Ascending aorta (tissue), 2 donors: ENCODE measurements at regions not wholly inside any gene's neighbourhood (a gene's known extent, or its start where the extent isn't known, plus 50 kb on each side); places are given as distances from the start of the nearest gene placed in this dataset.

Experiments
- DNase-seq, 2 donors: peaks; one replicate each; pipeline ENCODE4 v3.0.0-alpha.2; 2019; ENCODE audit warnings: low spot score in 2 of 2
- H3K27ac ChIP-seq, 2 donors: fragments of 200-600 bp; sonication (generic); one replicate each; pipeline ENCODE4 v1.5.1; 2016 to 2017; ENCODE audit warnings: mild to moderate bottlenecking in 1 of 2
- H3K27me3 ChIP-seq: fragments of 200-600 bp; sonication (generic); one replicate; pipeline ENCODE4 v1.5.1; 2017
- H3K36me3 ChIP-seq, 2 donors: fragments of 200-600 bp; sonication (generic); one replicate each; pipeline ENCODE4 v1.5.1; 2016
- H3K4me1 ChIP-seq, 2 donors: fragments of 200-600 bp; sonication (generic); one replicate each; pipeline ENCODE4 v1.5.1; 2016 to 2017; ENCODE audit warnings: mild to moderate bottlenecking in 1 of 2
- H3K4me3 ChIP-seq, 2 donors: fragments of 200-600 bp; sonication (generic); one replicate each; pipeline ENCODE4 v1.5.1; 2016 to 2017; ENCODE audit warnings: mild to moderate bottlenecking in 1 of 2
- H3K9me3 ChIP-seq, 2 donors: fragments of 200-600 bp; sonication (generic); one replicate each; pipeline ENCODE4 v1.5.1; 2016
- intact Hi-C: fragments of 100-400 bp; cut with DNase I; formaldehyde crosslinking; loops from one replicate; pipeline ENCODE4 v1.15.1; 2023
- TF ChIP-seq, protein P1 (sequence below), 3 experiments: fragments of 200-600 bp in 2 of 3; fragments of 450-650 bp in 1 of 3; sonication (generic) in 2 of 3; IDR thresholded peaks; one replicate each; pipeline ENCODE4 v1.5.1; 2016 to 2019; ENCODE audit warnings: antibody characterized with exemption in 3 of 3, mild to moderate bottlenecking in 1 of 3, moderate library complexity in 1 of 3

DNA sequence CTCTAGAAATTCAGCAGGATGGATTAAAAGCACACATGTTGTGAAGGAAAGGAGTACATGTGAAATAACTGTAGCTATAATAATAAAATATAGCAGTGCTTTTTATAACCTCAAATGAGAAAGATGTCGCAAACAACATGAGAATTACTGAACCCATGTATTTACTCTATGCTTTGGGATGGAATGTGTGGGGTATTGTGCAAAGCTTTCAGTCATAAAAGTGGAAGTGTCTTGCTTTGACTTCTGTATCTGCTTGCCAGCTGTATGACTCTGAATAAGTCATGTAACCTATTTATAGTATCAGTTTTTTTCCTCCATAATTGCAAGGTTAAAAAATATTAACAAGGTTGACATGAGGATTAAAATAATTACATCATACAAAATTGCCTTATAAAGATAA is 519.3 kb upstream of the CADM2 start:
- TF ChIP-seq, protein P1, sequence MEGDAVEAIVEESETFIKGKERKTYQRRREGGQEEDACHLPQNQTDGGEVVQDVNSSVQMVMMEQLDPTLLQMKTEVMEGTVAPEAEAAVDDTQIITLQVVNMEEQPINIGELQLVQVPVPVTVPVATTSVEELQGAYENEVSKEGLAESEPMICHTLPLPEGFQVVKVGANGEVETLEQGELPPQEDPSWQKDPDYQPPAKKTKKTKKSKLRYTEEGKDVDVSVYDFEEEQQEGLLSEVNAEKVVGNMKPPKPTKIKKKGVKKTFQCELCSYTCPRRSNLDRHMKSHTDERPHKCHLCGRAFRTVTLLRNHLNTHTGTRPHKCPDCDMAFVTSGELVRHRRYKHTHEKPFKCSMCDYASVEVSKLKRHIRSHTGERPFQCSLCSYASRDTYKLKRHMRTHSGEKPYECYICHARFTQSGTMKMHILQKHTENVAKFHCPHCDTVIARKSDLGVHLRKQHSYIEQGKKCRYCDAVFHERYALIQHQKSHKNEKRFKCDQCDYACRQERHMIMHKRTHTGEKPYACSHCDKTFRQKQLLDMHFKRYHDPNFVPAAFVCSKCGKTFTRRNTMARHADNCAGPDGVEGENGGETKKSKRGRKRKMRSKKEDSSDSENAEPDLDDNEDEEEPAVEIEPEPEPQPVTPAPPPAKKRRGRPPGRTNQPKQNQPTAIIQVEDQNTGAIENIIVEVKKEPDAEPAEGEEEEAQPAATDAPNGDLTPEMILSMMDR (IDR thresholded peaks at IDR 0.05) = no peak
- no peaks in the 10 kb centered on the region for H3K9me3 ChIP-seq
- no peaks in the 10 kb centered on the region for H3K36me3 ChIP-seq
- H3K27ac ChIP-seq = no peak overlapping the region
- H3K4me1 ChIP-seq = no peaks in the 10 kb centered on the region
- intact Hi-C loops = no loop called here
- no peak overlapping the region for H3K4me3 ChIP-seq
- H3K27me3 ChIP-seq = no peaks in the 10 kb centered on the region
- no peak for DNase-seq

DNA sequence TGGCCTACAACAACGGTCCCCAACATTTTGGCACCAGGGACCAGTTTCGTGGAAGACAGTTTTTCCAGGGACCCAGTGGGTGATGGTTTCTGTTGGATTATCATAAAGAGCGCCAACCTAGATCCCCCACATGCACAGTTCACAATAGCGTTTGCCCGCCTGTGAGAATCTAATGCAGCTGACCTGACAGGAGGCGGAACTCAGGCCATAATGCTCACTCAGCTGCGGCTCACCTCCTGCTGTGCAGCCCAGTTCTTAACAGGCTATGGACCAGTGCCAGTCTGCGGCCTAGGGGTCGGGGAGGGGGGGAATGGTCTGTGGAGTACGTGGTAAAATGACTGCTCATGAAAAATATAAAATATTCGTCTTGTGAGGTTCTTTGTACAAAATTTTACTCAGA is 518.5 kb upstream of the CADM2 start:
- Histone ChIP-seq H3K27me3 (no peaks in the 10 kb centered on the region), H3K4me1 (no peaks in the 10 kb centered on the region), H3K4me3 (no peak overlapping the region), H3K36me3 (no peaks in the 10 kb centered on the region), H3K9me3 (no peaks in the 10 kb centered on the region), H3K27ac (no peak overlapping the region)
- DNase-seq = no peak
- TF ChIP-seq, protein P1 (IDR thresholded peaks at IDR 0.05) = no peak
- intact Hi-C loops = no loop called here

DNA sequence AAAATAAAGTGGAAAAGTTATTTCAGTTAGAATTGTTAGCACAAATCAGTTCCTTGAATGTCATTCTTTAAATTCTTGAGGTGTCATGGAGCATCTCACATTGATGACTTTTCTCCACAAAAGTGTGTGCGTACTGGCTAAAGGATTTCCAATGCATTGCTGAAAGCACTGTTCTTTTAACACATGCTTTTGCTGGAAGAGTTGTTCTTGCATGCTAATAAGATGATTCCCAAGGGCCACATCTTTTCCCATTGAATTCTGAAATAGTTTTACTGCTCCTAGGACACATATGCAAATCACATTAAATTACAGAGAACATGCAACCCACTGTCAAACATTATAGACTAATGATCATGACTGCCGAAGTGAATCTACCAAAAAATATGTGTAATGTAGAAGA is 516.3 kb upstream of the CADM2 start:
- H3K9me3 ChIP-seq = no peaks in the 10 kb centered on the region
- H3K36me3 ChIP-seq = no peaks in the 10 kb centered on the region
- H3K27ac ChIP-seq = no peak overlapping the region
- DNase-seq = no peak
- H3K27me3 ChIP-seq = no peaks in the 10 kb centered on the region
- TF ChIP-seq, protein P1 (IDR thresholded peaks at IDR 0.05) = no peak
- intact Hi-C loops = no loop called here
- H3K4me1 ChIP-seq = no peaks in the 10 kb centered on the region
- H3K4me3 ChIP-seq = no peak overlapping the region

DNA sequence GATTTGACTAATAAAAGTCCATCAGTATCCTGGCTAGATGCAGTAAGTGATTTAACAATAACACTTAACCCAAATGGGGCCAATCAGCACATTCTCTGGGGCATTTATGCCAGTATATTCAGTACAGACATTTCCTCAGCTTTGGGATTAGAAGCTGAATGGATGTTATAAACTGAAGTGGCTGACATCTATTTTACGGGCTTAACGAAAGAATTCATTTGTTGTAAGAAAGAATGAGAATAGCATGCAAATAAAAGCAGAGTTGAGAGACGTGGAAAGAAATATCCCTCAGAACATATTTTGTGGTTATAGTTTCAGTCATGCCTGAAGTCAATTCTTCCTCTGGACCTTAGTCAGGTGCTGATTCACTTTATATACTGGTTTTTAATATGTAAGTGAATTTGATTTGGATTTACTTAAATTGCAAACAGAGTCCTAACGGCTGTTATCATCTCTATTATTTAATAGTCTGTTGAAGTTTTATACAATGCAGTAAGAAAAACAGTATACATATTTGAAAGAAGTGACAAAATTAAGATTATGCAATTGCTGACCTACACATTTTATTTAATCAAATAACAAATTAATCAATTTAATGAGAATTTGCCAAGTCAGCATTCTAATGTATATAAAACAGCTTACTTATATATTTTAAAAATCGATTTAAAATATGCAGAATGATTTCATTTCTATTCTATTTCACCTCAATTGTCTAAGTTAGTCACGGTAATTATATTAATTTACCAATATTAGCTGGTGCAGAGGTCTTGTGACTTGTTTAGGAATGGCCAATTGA is 513.9 kb upstream of the CADM2 start:
- H3K27ac ChIP-seq = no peak overlapping the region
- intact Hi-C loops = no loop called here
- H3K9me3 ChIP-seq = no peaks in the 10 kb centered on the region
- DNase-seq = no peak
- H3K27me3 ChIP-seq = no peaks in the 10 kb centered on the region
- TF ChIP-seq, protein P1 (IDR thresholded peaks at IDR 0.05) = no peak
- H3K4me1 ChIP-seq = no peaks in the 10 kb centered on the region
- H3K36me3 ChIP-seq = no peaks in the 10 kb centered on the region
- no peak overlapping the region for H3K4me3 ChIP-seq

DNA sequence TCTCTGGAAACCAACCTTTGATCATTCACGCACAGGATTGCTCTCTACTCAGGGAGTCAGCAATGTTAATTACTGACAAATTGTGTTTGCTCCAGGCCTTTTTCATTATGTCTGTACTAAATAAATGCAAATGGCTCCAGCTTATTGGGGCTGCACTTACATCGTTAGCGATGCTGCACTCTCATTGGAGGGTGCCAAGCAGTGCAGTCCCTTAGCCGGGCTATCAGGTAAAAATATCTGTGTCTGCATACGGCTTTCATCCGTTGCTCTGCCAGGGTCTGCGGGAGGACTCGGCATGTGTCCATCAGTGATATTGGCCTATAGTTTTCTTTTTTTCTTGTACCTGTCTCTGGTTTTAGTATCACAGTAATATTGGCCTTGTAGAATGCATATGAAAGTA is 471.5 kb upstream of the CADM2 start:
- no peak for DNase-seq
- Histone ChIP-seq H3K27me3 (no peaks in the 10 kb centered on the region), H3K9me3 (peaks cover 0 to 2% of the 10 kb centered on the region in 2 donors), H3K4me1 (no peaks in the 10 kb centered on the region), H3K27ac (no peak overlapping the region), H3K4me3 (no peak overlapping the region), H3K36me3 (no peaks in the 10 kb centered on the region)
- TF ChIP-seq, protein P1 (IDR thresholded peaks at IDR 0.05) = no peak
- intact Hi-C loops = no loop called here
